Uterus (tissue), 2 donors: ENCODE measurements at regions not wholly inside any gene's neighbourhood (a gene's known extent, or its start where the extent isn't known, plus 50 kb on each side); places are given as distances from the start of the nearest gene placed in this dataset.

ENCODE experiments used
- CTCF ChIP-seq, 4 experiments: fragments of 200-600 bp in 2 of 4; fragments of 450-650 bp in 2 of 4; sonication (generic) in 2 of 4; IDR thresholded peaks; one replicate each; pipeline ENCODE4 v1.5.1; 2016 to 2019; ENCODE audit warnings: antibody characterized with exemption in 4 of 4, mild to moderate bottlenecking in 2 of 4, moderate library complexity in 1 of 4
- POLR2A ChIP-seq, 2 donors: fragments of 450-650 bp; IDR thresholded peaks; one replicate each; pipeline ENCODE4 v1.6.1; 2016; ENCODE audit warnings: antibody characterized with exemption in 2 of 2, mild to moderate bottlenecking in 1 of 2, moderate library complexity in 1 of 2

- no peak for TF ChIP-seq CTCF (IDR thresholded peaks at IDR 0.05)
- no peak for TF ChIP-seq POLR2A (IDR thresholded peaks at IDR 0.05)
Measured at GRCh38 chr5:112077180-112077579, 320.2 kb upstream of the NREP start.
